ENCODE measurements at regions not wholly inside any gene's neighbourhood (a gene's known extent, or its start where the extent isn't known, plus 50 kb on each side); places are given as distances from the start of the nearest gene placed in this dataset.

DNA sequence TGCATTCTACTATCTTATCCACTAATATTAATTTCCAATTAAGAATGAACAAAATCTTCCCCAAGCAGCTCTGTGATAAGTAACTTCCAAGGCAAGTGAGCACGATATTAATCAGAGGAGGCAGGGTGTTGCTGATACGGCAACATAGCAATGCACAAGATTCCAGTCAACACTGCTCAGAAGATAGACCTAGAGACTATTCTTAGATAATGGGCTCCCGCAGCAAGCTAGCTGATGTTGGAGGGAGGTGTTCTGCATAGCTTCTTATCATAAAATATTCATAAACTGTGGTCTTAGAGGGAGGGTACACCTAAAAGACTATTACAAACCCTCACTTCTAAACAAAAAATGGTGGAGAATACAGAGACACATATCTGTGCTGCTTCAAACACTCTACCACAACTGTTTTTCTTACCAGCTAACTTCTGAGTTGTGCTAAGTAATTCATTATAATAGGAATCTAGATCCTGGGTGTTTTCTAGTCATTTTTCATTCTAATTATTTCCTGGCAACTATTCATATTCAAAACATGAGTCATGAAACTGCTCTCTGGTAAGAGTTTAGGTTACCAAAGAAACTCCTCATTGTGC lies 382.0 kb upstream of the SOX14 start:
- DNase-seq (ENCODE audit: insufficient read length, low spot score) (no peak), FAIRE-seq (no peak)

DNA sequence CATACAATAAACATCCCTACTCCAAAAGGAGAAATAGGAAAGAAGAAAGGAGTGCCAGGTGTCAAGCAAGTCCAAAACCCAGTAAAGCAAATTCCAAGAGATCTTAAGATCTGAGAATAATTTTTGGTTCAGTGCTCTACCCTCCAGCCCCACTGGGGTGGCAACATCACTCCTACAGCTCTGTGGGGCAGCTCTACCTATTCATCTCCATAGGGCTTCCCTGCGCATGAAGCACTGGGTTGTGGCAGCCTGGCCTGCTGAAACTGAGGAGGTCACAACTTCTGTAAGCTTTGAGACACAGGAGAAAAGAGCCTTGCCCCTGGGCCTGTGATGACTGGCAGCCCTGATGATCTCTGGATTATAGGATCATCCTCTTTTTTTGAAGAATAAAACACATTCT lies 378.2 kb upstream of the SOX14 start:
- DNase-seq (ENCODE audit: insufficient read length, low spot score) (no peak), FAIRE-seq (no peak)

DNA sequence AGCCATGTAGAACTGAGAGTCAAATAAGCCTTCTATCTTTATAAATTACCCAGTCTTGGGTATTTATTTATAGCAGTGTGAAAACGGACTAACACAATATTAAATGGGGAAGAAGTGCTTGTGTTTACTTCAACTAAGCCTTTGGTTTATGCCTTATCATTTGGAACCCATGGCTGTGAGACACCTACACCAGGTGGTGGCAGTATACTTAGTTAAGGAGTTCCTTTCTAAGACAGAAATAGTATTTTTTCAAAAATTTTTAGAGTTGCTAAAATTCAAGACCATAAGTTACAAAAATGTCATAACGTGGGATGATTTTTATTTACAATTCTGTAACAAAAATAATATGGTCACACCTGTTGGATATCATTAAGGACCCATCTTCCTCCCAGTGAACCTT lies 354.5 kb upstream of the SOX14 start:
- DNase-seq (ENCODE audit: insufficient read length, low spot score) (no peak), FAIRE-seq (no peak)

DNA sequence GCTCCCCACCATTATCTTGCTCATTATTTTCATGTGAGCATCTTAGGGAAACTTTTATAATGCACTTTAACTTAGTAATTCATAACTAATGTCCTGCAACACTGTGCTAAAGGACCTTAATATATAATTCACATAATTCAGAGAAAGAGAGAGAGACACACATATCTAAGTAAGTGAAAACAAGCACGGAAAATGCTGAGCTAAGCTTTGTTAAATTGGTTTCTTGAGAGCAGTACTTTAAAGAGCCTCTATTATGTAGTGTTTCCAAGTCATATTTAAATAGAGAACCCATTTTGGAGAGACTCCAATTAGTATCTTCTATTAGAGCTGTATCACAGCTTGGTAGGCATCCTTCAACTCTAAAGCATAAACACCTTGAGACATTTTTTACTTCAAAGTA lies 354.1 kb upstream of the SOX14 start:
- DNase-seq (ENCODE audit: insufficient read length, low spot score), result no peak
- no peak for FAIRE-seq

DNA sequence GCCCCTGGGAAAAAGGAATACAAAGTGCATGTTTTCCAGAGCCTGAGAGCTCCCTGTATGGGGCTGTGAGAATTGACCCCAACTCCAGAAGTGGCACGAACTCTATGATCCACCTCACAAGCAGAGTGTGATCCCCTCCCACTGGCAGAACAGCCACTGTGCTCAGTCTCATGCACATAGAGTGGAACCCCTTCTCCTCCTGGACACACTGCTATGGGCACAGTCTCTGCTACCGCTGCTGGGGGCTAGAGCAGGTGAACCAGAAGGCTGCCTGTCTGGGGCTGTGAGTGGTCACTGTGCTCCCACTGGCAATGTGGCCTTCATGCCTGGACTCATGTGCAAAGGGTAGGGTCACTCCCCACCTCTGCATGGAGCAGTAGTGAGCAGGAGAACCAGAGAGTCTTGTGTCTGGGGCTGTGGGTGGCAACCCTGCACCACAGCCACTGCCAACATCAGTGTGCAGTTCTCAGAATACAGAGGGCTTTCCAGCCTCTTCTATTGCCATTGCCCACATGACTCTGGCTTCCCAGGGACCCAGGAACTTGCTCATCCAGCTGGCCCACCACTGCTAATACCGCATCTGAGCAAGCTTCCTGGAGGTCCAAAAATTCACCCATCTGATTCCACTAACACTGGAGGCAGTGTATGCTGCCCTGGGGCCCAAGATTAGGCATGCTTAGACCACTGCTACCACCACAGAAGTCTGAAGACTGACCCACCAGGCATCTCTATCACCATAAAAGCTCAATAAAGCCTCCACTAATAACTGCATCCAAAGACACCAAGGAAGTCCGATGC lies 343.7 kb upstream of the SOX14 start:
- DNase-seq (ENCODE audit: insufficient read length, low spot score) (no peak), FAIRE-seq (no peak)

DNA sequence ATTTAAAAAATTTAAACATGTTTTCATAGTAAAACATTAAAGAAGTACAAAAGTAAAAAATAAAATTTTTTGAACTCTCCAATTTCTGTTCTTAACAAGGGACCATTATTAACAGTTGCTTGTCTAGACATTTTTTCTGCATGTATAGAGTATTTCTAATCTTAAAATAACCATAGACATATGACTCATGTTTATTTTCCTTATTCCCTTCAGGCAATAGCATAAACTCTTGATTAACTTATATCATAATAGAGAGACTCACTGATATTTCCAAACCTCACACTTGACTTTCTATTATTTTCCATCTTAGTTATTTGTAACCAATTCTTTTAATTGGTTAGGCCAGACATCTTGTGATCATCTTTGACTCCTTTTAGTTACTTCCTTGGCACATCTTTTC lies 325.6 kb upstream of the SOX14 start:
- no peak for DNase-seq (ENCODE audit: insufficient read length, low spot score)
- FAIRE-seq, result no peak

DNA sequence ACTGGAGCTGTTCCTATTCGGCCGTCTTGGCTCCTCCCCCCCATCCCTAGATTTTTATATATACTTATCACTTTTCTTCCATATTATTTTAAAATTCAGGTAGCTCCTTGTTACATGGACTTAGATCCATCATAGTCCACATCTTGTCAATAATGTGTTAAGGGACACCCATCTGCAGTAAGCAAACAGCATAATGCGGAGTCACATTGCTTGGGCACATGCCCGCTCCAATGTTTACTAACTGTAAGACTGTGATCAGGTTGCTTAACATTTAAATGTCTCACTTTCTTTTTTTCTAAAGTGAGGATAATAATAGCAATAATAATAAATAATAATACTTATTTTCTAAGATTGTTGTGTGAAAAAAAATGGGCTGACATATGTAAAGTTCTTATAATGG lies 303.2 kb upstream of the SOX14 start:
- DNase-seq (ENCODE audit: insufficient read length, low spot score) (no peak), FAIRE-seq (no peak)

DNA sequence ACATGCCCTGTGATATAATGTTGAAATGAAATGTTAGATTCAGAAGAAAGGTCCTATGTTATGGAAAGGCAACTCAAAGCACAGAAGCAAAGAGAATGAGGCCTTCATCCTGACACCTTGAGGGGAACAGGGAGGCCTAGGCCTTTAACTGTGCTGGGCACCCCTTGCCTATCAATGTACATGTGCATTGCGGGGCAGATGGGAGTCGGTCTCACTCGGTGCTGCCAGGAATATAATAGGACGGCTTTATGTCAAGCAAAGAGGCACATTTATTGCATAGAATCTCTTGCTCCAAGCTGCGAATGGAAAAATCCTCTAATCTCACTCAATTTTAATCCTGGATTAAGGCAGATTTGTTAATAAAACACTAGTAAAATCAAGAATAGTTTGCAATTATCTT lies 301.0 kb upstream of the SOX14 start:
- FAIRE-seq (no peak), DNase-seq (ENCODE audit: insufficient read length, low spot score) (no peak)

DNA sequence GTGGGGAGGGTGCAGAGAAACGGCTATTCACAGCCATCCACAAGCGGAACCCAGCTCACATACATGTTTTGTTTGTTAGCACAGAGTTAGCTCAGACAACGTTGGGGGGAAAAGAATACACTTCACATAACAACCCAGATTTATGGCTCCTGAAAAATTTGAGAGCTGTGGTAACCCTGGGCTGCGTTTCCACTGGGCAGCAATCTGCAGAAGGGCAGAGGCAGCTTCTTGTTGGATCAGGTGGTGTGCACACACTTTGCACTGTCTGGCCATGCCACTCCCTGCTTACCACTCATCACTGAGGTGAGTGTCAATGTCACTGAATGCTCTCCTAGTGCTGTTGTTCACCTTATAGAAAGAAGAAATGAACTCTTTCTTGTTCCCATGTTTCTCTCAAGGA lies 299.8 kb upstream of the SOX14 start:
- FAIRE-seq (no peak), DNase-seq (ENCODE audit: insufficient read length, low spot score) (no peak)

DNA sequence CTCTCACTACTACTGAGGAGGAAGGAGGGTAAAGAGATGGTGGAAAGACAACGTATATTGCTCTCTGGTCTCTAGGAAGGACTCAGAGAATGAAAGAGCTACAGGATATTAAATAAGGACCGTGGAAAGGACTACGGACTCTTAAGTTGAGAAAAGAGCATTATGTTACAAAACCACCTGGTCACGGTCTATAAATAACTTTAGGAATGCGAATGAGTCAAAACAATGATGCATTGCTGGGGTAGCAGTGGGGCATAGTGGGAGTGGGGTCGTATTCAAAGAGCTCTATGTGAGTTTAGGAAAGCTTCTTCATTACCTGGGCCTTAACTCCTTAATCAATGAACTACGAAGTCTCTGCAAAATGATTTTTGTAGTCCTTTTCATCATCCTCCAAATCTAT lies 295.7 kb upstream of the SOX14 start:
- DNase-seq (ENCODE audit: insufficient read length, low spot score), result no peak
- no peak for FAIRE-seq

DNA sequence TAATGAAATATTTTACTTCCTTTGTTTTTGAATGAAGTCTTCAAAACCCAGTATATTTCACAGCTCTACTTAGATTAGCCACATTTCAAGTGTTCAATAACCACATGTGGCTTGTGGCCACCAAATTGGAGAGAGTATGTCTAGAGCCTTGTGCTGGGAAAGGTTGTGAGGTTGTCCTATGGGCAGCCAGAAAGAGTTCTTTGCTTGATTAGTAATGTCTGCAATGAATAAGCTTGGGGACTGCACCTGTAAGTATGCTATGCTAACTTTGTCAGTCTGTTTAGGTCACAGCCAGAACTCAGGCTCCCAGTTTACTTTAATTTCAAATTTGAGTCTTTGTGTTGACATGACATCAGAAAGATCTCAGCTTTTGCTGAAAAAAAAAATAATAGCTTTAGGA lies 294.9 kb upstream of the SOX14 start:
- FAIRE-seq (no peak), DNase-seq (ENCODE audit: insufficient read length, low spot score) (no peak)

DNA sequence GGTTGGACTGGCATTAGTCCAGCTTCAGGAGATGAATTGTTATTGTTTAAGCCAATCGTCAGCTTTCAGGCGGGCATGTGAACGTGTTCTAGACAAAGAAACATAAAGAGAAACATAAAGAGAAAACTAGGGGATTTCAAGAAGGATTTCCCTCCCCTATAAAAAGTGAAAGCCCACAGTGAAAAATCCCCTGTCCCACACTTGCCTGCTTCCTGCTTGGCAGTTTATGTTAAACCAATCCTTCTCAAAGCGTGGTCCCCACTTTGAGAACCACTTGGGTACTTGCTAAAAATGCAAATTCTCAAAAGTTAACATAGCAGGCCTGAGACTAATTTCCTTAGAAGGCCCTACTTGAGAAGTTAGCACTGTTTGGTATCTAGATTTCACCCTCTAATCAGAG lies 293.0 kb upstream of the SOX14 start:
- no peak for FAIRE-seq

DNA sequence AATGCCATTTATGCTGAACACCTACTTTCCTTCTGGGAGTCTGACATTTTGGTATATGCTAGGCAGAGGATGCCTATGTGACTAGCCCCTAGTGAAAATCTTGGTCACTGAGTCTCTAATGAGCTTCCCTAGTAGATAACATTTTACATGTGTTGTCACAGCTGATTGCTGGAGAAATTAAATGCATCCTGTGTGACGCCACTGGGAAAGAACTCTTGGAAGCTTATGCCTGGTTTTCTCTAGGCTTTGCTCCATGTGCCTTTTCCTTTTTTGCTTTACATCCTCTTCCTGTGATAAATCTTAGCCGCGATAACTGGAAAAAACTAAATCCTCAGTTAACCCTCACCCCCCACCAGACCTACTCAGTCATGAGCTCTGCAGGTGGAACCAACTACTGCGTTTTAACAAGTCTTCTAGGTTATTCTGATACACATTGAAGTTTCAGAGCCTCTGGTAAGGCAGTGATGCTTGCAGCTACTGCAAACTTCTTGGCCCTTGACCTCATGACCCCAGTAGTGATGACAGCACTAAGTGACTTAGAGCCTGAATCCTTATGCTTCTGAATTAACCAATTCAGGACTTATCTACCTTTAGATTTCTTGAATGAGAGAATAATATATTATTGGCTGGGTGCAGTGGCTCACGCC lies 292.4 kb upstream of the SOX14 start:
- FAIRE-seq (no peak), DNase-seq (ENCODE audit: insufficient read length, low spot score) (no peak)

More for the DNA sequence above, 293.0 kb upstream of the SOX14 start:
- DNase-seq (ENCODE audit: insufficient read length, low spot score), result no peak

DNA sequence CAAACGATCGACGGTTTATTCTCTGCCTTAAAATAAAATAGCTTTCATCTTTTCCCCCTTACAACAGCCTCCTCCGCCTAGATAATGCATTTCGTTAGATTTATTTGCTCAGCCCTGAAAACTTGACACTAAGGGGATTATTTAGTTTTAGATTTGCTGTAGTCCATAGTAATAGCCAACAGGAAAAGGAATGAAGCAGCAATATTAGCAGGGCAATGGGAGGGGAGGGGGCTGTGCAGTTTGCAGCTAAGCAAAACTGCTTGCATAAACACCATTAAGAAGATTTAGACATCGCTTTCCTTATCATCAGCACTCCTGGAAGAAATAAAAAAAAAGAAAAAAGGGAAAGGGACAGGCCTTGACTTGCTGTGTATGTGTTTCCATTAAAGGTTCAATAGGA lies 286.5 kb upstream of the SOX14 start:
- FAIRE-seq (no peak), DNase-seq (ENCODE audit: insufficient read length, low spot score) (no peak)

DNA sequence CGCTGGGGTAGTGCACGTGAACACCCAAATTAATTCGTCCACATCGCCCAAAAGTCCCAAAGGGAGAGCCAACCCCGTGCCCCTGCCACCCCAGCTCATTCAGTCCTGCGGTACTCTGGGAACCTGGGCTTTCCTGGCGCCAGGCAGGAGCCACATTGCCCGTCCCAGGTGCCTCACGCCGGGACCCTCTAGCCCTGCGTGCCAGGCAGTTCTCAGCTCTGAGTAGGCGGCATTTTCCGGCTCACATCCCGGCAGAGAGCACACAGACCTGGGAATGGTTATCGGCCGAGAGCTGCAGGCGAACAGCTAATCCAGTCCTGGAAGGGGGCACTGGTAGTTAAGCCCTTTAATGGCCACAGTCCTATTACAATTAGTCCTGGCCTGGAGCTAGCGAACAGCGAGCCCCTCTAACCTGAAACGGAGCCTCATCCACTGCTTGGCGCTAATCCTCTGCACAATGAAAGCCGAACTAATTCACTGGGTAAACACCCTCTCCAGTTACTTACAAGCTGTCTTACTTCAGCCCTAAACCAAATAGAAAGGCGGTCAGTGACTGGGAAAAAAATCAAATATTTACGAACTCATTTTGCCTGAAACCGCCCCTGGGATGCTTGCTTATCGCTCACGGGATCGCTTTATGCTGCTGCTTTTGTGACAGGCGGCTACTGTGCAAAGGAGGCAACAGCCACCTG lies 254.6 kb upstream of the SOX14 start:
- no peak for DNase-seq (ENCODE audit: insufficient read length, low spot score)
- FAIRE-seq, result no peak

DNA sequence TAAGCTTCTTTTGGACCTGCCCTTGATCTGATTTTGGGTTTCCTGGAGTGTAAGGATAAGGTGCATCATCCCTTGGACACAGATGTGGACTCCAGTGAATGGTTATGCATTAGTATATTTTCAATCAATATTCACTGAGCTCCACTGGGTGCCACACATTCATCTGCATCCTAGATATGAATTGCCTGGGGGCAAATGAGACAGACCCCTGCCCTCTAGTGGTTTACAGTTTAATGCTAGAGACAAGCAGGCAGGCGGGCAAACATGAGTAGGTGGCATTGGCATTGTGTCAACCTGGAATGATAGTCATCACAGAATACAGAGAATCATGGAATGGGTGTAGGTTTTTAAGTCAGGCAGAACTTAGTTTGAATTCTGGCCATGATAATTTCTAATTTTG lies 252.5 kb upstream of the SOX14 start:
- DNase-seq (ENCODE audit: insufficient read length, low spot score) (no peak), FAIRE-seq (no peak)

DNA sequence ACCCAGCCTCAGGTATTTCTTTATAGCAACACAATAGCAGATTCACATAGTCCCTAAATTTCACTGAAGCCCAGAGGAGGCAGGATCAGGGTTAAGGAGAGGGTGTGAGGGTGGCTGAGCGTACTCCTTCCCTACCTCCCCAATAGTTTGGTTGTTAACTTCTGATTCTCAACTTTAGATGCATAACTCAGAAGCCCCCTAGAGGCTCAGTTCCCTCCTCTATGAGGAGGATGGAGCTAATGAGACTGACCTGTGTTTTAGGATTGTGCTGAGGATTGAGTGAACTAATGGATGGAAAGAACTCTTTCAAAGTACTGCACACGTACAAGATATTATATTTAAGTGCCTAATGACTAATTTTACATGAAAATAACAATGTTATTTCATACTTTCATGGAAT lies 249.3 kb upstream of the SOX14 start:
- FAIRE-seq (no peak), DNase-seq (ENCODE audit: insufficient read length, low spot score) (no peak)

DNA sequence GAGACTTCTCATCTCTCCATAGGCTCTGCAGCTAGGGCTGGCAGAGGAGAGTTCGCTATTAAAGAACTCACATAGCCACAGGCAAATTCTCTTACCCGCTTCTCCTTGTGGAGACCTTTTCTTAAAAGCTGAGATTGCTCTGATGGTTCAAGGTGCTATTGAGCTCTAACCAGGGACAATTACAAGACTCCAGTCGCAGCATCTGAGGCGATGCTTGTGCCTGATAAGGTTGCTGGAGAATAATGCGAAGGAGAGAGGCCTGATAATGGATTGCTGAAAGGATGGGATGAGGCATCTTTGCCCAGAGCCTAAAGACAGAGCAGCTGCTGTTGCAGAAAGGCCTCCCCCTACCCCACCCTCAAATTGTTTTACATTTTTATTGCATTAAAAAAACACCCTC lies 244.5 kb upstream of the SOX14 start:
- no peak for FAIRE-seq
- no peak for DNase-seq (ENCODE audit: insufficient read length, low spot score)

DNA sequence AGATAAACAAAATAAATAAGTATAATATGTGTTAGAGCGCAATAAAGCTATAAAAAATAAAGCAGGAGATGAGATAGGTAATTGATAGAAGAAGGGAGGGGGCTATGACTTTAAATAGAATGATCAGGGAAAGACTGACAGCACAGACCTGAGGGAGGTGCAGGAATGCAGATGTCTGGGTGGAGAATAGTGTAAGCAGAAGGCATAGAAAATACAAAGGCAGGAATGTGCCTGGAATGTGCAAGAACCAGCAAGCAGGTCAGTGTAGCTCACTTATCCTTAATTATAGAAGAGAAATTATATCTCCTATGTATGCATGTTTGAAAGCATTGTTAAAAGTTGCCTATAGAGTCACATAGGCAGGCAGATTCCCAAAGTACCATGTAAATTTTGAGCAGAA lies 239.4 kb upstream of the SOX14 start:
- DNase-seq (ENCODE audit: insufficient read length, low spot score), result no peak
- no peak for FAIRE-seq

DNA sequence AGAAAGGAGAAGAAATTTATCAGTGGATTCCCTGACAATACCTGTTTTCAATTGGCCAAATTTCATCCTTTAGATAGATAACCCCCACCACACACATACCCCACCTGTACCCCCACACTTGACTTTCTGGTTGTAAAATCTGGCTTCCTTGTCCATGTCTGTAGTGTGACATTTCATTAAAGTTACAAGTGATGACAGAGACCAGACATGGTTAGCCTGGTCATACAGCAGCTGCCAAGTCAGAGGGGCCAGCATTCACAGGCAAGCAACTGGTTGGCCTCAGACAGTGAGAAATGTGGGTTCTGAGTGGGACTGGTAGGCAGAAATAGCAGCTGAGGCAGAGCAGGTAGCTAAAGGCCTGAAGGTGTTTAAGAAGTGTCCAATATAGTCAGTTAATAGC lies 238.6 kb upstream of the SOX14 start:
- no peak for DNase-seq (ENCODE audit: insufficient read length, low spot score)
- no peak for FAIRE-seq

DNA sequence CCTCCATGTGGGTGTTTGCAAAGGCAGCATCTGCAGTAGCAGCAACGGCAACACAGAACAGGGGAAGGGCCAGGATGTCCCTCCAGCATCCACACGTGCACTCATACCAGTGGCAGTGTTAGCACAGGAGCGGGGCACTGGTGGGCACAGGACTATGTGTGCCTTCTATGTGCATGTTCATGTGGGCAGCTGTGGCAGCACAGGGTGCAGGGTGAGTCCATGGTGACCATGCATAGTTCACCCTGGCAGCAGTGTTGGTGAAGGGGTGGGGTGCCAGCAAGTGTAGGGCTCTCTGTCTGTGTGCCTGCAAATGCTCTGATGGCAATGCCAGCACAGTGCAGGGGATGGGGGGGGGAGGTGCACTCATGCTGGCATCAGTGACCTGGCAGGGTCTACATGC lies 222.1 kb upstream of the SOX14 start:
- FAIRE-seq (no peak), DNase-seq (ENCODE audit: insufficient read length, low spot score) (no peak)

DNA sequence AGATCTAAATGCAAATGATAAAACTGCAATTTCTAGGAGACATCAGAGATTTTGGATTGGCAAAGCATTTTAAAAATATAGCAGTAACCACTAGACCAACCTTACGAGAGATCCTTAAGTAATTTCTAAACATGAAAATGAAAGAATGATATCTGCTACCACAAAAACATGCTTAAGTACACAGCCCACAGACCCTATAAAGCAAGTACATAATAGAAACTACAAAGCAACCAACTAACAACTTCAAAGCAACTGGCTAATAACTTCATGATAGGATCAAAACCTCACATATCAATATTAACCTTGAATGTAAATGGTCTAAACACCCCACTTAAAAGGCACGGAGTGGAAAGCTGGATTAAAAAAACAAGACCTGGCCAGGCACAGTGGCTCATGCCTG lies 209.9 kb upstream of the SOX14 start:
- FAIRE-seq, result no peak
- no peak for DNase-seq (ENCODE audit: insufficient read length, low spot score)

Measured in HTR-8/SVneo (cell line).